IMR-90 (cell line): ENCODE measurements at regions not wholly inside any gene's neighbourhood (a gene's known extent, or its start where the extent isn't known, plus 50 kb on each side); places are given as distances from the start of the nearest gene placed in this dataset.
"Not testable (repeated sequence)": the region's sequence is repeated elsewhere in the genome, so short reads cannot be mapped to it uniquely, and the experiment has no call there.

ENCODE experiments used
- ATAC-seq: fragments of 200-7000 bp; cut with Tn5 transposase; 2 replicates; pipeline ENCODE4 v1.9.1; 2020; ENCODE audit warnings: low read depth, mild to moderate bottlenecking, moderate library complexity
- BruUV-seq: library from RNA; stranded (reverse); fragments of 400-500 nt; replicated peaks from 2 replicates; lab custom pipeline; 2021; lab: Mats Ljungman, UMichigan
- CTCF ChIA-PET: fragments of 300-600 bp; formaldehyde crosslinking; extraction: SDS; loops from one replicate; lab custom pipeline; 2021; ENCODE audit warnings: antibody characterized with exemption; lab: Yijun Ruan, JAX
- POLR2A ChIA-PET: fragments of 300-600 bp; sonication (Branson Sonifier 250); formaldehyde crosslinking; loops from one replicate; lab custom pipeline; 2022; ENCODE audit warnings: antibody characterized with exemption; ENCODE audit not compliant: unreplicated experiment; lab: Charles Lee
- DNase-seq: peaks from one replicate; pipeline ENCODE4 v3.0.0; 2013
- H2AFZ ChIP-seq: replicated peaks from 2 replicates; pipeline ENCODE3; 2013; ENCODE audit warnings: low read length, mild to moderate bottlenecking; ENCODE audit not compliant: poor library complexity
- H2AK5ac ChIP-seq: 2 replicates; pipeline ENCODE4 v1.6.1; 2013; ENCODE audit warnings: low read depth, low read length, inconsistent platforms
- H2AK9ac ChIP-seq: replicated peaks from 2 replicates; pipeline ENCODE3; 2013; ENCODE audit warnings: mild to moderate bottlenecking, low read depth, low read length, moderate library complexity; ENCODE audit not compliant: poor library complexity
- H2BK120ac ChIP-seq: 2 replicates; pipeline ENCODE4 v1.6.1; 2013; ENCODE audit warnings: low read depth, low read length, inconsistent platforms
- H2BK15ac ChIP-seq: 3 replicates; pipeline ENCODE4 v1.6.1; 2013; ENCODE audit warnings: low read depth, low read length, inconsistent platforms
- H2BK20ac ChIP-seq: 2 replicates; pipeline ENCODE4 v1.6.1; 2013; ENCODE audit warnings: low read depth, mild to moderate bottlenecking, inconsistent platforms, low read length, moderate library complexity
- H2BK5ac ChIP-seq: 2 replicates; pipeline ENCODE4 v1.6.1; 2013; ENCODE audit warnings: mild to moderate bottlenecking, low read depth, low read length, inconsistent platforms; ENCODE audit not compliant: poor library complexity, severe bottlenecking
- H3K14ac ChIP-seq: replicated peaks from 2 replicates; pipeline ENCODE4 v1.6.1; 2013; ENCODE audit warnings: low read depth, low read length, inconsistent platforms
- H3K18ac ChIP-seq: 2 replicates; pipeline ENCODE4 v1.6.1; 2013; ENCODE audit warnings: low read depth, low read length, control low read depth
- H3K23ac ChIP-seq: 2 replicates; pipeline ENCODE4 v1.6.1; 2013; ENCODE audit warnings: low read depth, low read length, inconsistent platforms
- H3K27ac ChIP-seq: 2 replicates; pipeline ENCODE4 v1.5.1; 2013; ENCODE audit warnings: mild to moderate bottlenecking, control low read depth, low read length; ENCODE audit not compliant: insufficient read depth
- H3K27me3 ChIP-seq: 2 replicates; pipeline ENCODE4 v1.6.1; 2013; ENCODE audit warnings: low read length; ENCODE audit not compliant: control insufficient read depth, insufficient read depth
- H3K36me3 ChIP-seq: 2 replicates; pipeline ENCODE4 v1.6.1; 2013; ENCODE audit warnings: low read length, mixed read lengths; ENCODE audit not compliant: control insufficient read depth, insufficient read depth
- H3K4ac ChIP-seq: 2 replicates; pipeline ENCODE4 v1.6.1; 2013; ENCODE audit warnings: low read depth, low read length, inconsistent platforms
- H3K4me1 ChIP-seq: 2 replicates; pipeline ENCODE4 v1.6.1; 2013; ENCODE audit warnings: low read length, mixed read lengths; ENCODE audit not compliant: control insufficient read depth, insufficient read depth
- H3K4me2 ChIP-seq: 2 replicates; pipeline ENCODE4 v1.6.1; 2013; ENCODE audit warnings: low read depth, mild to moderate bottlenecking, control low read depth, low read length, moderate library complexity
- H3K4me3 ChIP-seq: 2 replicates; pipeline ENCODE4 v1.5.1; 2013; ENCODE audit warnings: low read depth, mild to moderate bottlenecking, control low read depth, low read length, moderate library complexity; ENCODE audit not compliant: insufficient read depth
- H3K56ac ChIP-seq: 2 replicates; pipeline ENCODE4 v1.6.1; 2013; ENCODE audit warnings: low read length, inconsistent platforms; ENCODE audit not compliant: insufficient read depth; ENCODE audit errors: extremely low read depth
- H3K79me1 ChIP-seq, 2 experiments: 2 replicates each; pipeline ENCODE4 v1.6.1; 2013; ENCODE audit warnings: low read length in 2 of 2, inconsistent platforms in 1 of 2, low read depth in 1 of 2
- H3K9ac ChIP-seq: 2 replicates; pipeline ENCODE4 v1.6.1; 2013; ENCODE audit warnings: low read depth, low read length, control low read depth
- H3K9me1 ChIP-seq: 2 replicates; pipeline ENCODE4 v1.6.1; 2013; ENCODE audit warnings: low read length, inconsistent platforms; ENCODE audit not compliant: insufficient read depth
- H3K9me3 ChIP-seq: 2 replicates; pipeline ENCODE4 v1.6.1; 2013; ENCODE audit warnings: low read length; ENCODE audit not compliant: control insufficient read depth, insufficient read depth
- H4K20me1 ChIP-seq: 2 replicates; pipeline ENCODE4 v1.6.1; 2013; ENCODE audit warnings: low read length, inconsistent platforms; ENCODE audit not compliant: insufficient read depth
- H4K5ac ChIP-seq: 2 replicates; pipeline ENCODE4 v1.6.1; 2013; ENCODE audit warnings: mild to moderate bottlenecking, low read depth, low read length, control low read depth
- H4K8ac ChIP-seq, 2 experiments: 2 replicates each; pipeline ENCODE4 v1.6.1; 2013; ENCODE audit warnings: low read depth in 2 of 2, low read length in 2 of 2, control low read depth in 1 of 2, inconsistent platforms in 1 of 2
- H4K91ac ChIP-seq: 2 replicates; pipeline ENCODE4 v1.6.1; 2013; ENCODE audit warnings: low read depth, low read length, inconsistent platforms; ENCODE audit not compliant: insufficient read depth
- WGBS, 2 experiments: methylation state at CpG; one replicate each; pipeline versions ENCODE4 v1.1.5 to v1.1.7; 2013; ENCODE audit warnings: missing lambda C conversion rate in 2 of 2; ENCODE audit not compliant: insufficient read length in 1 of 2; ENCODE audit errors: extremely low coverage in 2 of 2; 5-methylcytosine and 5-hydroxymethylcytosine counted together
- dilution Hi-C: fragments of 300-500 bp; cut with HindIII; formaldehyde crosslinking; loops from one replicate; pipeline ENCODE4 v1.14.3; 2018; ENCODE audit warnings: low sequenced_read_pairs; ENCODE audit not compliant: unreplicated experiment
- in situ Hi-C: fragments of 300-500 bp; cut with MboI; formaldehyde crosslinking; loops from 3 replicates; pipeline ENCODE4 v1.14.3; 2019; ENCODE audit warnings: low sequenced_read_pairs, inconsistent platforms, mixed read lengths
- intact Hi-C: fragments of 100-400 bp; cut with micrococcal nuclease; formaldehyde crosslinking; loops from 2 replicates; pipeline ENCODE4 v1.10.0; 2022

DNA sequence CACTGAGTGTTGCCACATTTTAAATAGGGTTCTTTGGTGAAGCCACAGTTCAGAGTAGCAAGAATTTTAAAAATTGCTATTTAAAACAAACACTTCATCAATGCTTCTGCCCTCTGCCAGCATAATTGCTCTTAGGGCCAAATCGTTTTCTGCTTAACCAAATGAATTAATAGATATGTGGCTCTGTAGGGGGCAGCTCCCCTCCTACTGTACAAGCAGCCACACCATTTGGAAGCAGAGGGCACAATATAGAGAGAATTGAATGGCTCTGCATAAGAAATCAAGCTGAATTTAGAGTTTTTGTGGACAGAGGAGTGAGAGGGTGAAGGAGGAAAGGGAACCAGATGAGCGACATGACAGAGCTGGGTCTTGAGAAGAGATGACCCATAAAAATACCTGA, 103.8 kb upstream of the ELMO1 start:
- H4K91ac ChIP-seq, H3K4me2 ChIP-seq, H3K23ac ChIP-seq, dilution Hi-C loops, H2BK120ac ChIP-seq, H2BK5ac ChIP-seq, H4K5ac ChIP-seq, H3K36me3 ChIP-seq, H4K8ac ChIP-seq, H3K27me3 ChIP-seq, intact Hi-C loops, H3K9me1 ChIP-seq, H3K9ac ChIP-seq, H2BK15ac ChIP-seq, H2AK9ac ChIP-seq, DNase-seq, H3K4me3 ChIP-seq, H4K20me1 ChIP-seq, H3K14ac ChIP-seq, H2AK5ac ChIP-seq, CTCF ChIA-PET, ATAC-seq, in situ Hi-C loops, H3K4ac ChIP-seq, POLR2A ChIA-PET, H3K18ac ChIP-seq, BruUV-seq, H3K27ac ChIP-seq, H2AFZ ChIP-seq, H3K56ac ChIP-seq, H2BK20ac ChIP-seq, H3K79me1 ChIP-seq, H3K4me1 ChIP-seq: not testable (repeated sequence)
- H3K9me3 ChIP-seq, result peaks cover 24% of the 10 kb centered on the region; the same call in 1 of the 2 replicates
- no CpG with 5 or more reads among the region's 2 CpGs for WGBS, 2 experiments
